ENCODE measurements at regions not wholly inside any gene's neighbourhood (a gene's known extent, or its start where the extent isn't known, plus 50 kb on each side); places are given as distances from the start of the nearest gene placed in this dataset.

DNA sequence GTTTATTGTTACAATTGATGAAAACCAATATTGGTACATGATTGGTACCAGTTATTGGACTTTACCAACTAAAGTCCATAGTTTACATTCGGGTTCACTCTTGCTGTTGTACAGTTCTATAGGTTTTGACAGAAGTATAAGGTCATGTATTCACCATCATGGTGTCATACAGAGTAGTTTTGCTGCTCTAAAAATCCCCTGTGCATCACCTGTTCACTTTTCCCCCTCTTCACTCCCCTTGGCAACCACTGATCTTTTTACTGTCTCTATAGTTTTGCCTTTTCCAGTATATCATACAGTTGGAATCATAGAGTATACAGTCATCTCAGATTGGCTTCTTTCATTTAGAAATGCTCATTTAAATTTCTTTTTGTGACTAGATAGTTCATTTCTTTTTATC, 51.2 kb upstream of the MED4 start:
- Histone ChIP-seq H3K9ac (ENCODE audit: low read depth, low read length) (no peak overlapping the region), H3K27ac (ENCODE audit: insufficient read depth, low read length) (no peak overlapping the region), H4K20me1 (ENCODE audit: insufficient read depth, low read length) (no peaks in the 10 kb centered on the region), H2BK5ac (ENCODE audit: low read depth, low read length, poor library complexity, severe bottlenecking) (no peak overlapping the region), H3K36me3 (ENCODE audit: control insufficient read depth, insufficient read depth, low read length) (no peaks in the 10 kb centered on the region), H3K9me3 (ENCODE audit: control insufficient read depth, insufficient read depth, low read length) (peaks cover 4% of the 10 kb centered on the region; the same call in 1 of the 2 replicates), H3K18ac (ENCODE audit: low read depth, low read length) (no peak overlapping the region), H3K23ac (ENCODE audit: low read depth, low read length) (no peak overlapping the region), H4K8ac (ENCODE audit: low read depth in 2 of 2, low read length in 2 of 2) (no peak overlapping the region), H3K4ac (ENCODE audit: low read depth, low read length) (no peak overlapping the region), H4K91ac (ENCODE audit: insufficient read depth, low read depth, low read length) (no peak overlapping the region), H3K14ac (replicated peaks; ENCODE audit: low read depth, low read length) (no peak overlapping the region), H3K79me1 (ENCODE audit: low read depth in 1 of 2, low read length in 2 of 2) (no peaks in the 10 kb centered on the region), H3K9me1 (ENCODE audit: insufficient read depth, low read length) (no peaks in the 10 kb centered on the region), H3K56ac (ENCODE audit: extremely low read depth, insufficient read depth, low read length) (no peak overlapping the region), H4K5ac (ENCODE audit: low read depth, low read length) (no peak overlapping the region), H3K27me3 (ENCODE audit: control insufficient read depth, insufficient read depth, low read length) (no peaks in the 10 kb centered on the region), H2BK120ac (ENCODE audit: low read depth, low read length) (no peak overlapping the region), H2AK9ac (replicated peaks; ENCODE audit: low read depth, low read length, poor library complexity) (no peak overlapping the region), H3K4me1 (ENCODE audit: control insufficient read depth, insufficient read depth, low read length) (no peaks in the 10 kb centered on the region), H3K4me3 (ENCODE audit: insufficient read depth, low read depth, low read length) (no peak overlapping the region), H2AFZ (replicated peaks; ENCODE audit: low read length, poor library complexity) (no peak overlapping the region), H2BK15ac (ENCODE audit: low read depth, low read length) (no peak overlapping the region), H3K4me2 (ENCODE audit: low read depth, low read length) (no peak overlapping the region), H2BK20ac (ENCODE audit: low read depth, low read length) (no peak overlapping the region), H2AK5ac (ENCODE audit: low read depth, low read length) (no peak overlapping the region)
- ChIA-PET CTCF (no interaction called here), POLR2A (ENCODE audit: unreplicated experiment) (no interaction called here)
- intact Hi-C loops (cut with micrococcal nuclease) (no loop called here), dilution Hi-C loops (cut with HindIII; ENCODE audit: low sequenced_read_pairs, unreplicated experiment) (no loop called here), in situ Hi-C loops (cut with MboI; ENCODE audit: low sequenced_read_pairs) (no loop called here)
- no peak for TF ChIP-seq CHD1 (IDR thresholded peaks at IDR 0.05; ENCODE audit: low read depth, low read length)
- TF ChIP-seq CEBPB (IDR thresholded peaks at IDR 0.05; ENCODE audit: low read depth, low read length), result no peak
- no peak for TF ChIP-seq RFX5 (IDR thresholded peaks at IDR 0.05; ENCODE audit: low read depth, low read length)
- TF ChIP-seq, protein P1, sequence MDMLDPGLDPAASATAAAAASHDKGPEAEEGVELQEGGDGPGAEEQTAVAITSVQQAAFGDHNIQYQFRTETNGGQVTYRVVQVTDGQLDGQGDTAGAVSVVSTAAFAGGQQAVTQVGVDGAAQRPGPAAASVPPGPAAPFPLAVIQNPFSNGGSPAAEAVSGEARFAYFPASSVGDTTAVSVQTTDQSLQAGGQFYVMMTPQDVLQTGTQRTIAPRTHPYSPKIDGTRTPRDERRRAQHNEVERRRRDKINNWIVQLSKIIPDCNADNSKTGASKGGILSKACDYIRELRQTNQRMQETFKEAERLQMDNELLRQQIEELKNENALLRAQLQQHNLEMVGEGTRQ (IDR thresholded peaks at IDR 0.05; ENCODE audit: low read depth, low read length), result no peak
- TF ChIP-seq NFE2L2 (IDR thresholded peaks at IDR 0.05; ENCODE audit: low read depth, low read length), result no peak
- no peak for TF ChIP-seq SMC3 (IDR thresholded peaks at IDR 0.05; ENCODE audit: low read depth, low read length)
- no peak for TF ChIP-seq RAD21 (IDR thresholded peaks at IDR 0.05; ENCODE audit: low read length)
- no peak for TF ChIP-seq FOS (IDR thresholded peaks at IDR 0.05; ENCODE audit: low read depth, low read length)
- no peak for TF ChIP-seq RCOR1 (IDR thresholded peaks at IDR 0.05; ENCODE audit: insufficient replicate concordance, low read length)
- TF ChIP-seq POLR2A (IDR thresholded peaks at IDR 0.05; ENCODE audit: low read depth, low read length), result no peak
- TF ChIP-seq, protein P2, sequence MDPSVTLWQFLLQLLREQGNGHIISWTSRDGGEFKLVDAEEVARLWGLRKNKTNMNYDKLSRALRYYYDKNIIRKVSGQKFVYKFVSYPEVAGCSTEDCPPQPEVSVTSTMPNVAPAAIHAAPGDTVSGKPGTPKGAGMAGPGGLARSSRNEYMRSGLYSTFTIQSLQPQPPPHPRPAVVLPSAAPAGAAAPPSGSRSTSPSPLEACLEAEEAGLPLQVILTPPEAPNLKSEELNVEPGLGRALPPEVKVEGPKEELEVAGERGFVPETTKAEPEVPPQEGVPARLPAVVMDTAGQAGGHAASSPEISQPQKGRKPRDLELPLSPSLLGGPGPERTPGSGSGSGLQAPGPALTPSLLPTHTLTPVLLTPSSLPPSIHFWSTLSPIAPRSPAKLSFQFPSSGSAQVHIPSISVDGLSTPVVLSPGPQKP (IDR thresholded peaks at IDR 0.05; ENCODE audit: borderline replicate concordance, low read depth, low read length), result no peak
- TF ChIP-seq, protein P3, sequence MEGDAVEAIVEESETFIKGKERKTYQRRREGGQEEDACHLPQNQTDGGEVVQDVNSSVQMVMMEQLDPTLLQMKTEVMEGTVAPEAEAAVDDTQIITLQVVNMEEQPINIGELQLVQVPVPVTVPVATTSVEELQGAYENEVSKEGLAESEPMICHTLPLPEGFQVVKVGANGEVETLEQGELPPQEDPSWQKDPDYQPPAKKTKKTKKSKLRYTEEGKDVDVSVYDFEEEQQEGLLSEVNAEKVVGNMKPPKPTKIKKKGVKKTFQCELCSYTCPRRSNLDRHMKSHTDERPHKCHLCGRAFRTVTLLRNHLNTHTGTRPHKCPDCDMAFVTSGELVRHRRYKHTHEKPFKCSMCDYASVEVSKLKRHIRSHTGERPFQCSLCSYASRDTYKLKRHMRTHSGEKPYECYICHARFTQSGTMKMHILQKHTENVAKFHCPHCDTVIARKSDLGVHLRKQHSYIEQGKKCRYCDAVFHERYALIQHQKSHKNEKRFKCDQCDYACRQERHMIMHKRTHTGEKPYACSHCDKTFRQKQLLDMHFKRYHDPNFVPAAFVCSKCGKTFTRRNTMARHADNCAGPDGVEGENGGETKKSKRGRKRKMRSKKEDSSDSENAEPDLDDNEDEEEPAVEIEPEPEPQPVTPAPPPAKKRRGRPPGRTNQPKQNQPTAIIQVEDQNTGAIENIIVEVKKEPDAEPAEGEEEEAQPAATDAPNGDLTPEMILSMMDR (conservative IDR thresholded peaks at IDR 0.05; ENCODE audit: low read depth, low read length), result no peak
- no peak for TF ChIP-seq MAZ (IDR thresholded peaks at IDR 0.05; ENCODE audit: borderline replicate concordance, low read depth, low read length)
- no CpG with 5 or more reads among the region's 1 CpG for WGBS, 2 experiments (ENCODE audit: extremely low coverage in 2 of 2, insufficient read length in 1 of 2)
- ATAC-seq (ENCODE audit: low read depth) (no peak), DNase-seq (no peak)
- no TSS peak for BruUV-seq (replicated peaks)

Measured in IMR-90 (cell line).